ENCODE measurements at regions not wholly inside any gene's neighbourhood (a gene's known extent, or its start where the extent isn't known, plus 50 kb on each side); places are given as distances from the start of the nearest gene placed in this dataset.

- Histone ChIP-seq H3K4me3 (no peak overlapping the region), H3K4me1 (ENCODE audit: insufficient read depth) (no peaks in the 10 kb centered on the region), H3K36me3 (no peaks in the 10 kb centered on the region), H3K27ac (no peak overlapping the region), H3K27me3 (no peaks in the 10 kb centered on the region), H3K9me3 (no peaks in the 10 kb centered on the region)
- 65 to 76% (median 72%) methylated on average over 4 of the region's 4 CpGs for WGBS, 3 donors
- TF ChIP-seq EP300 (IDR thresholded peaks at IDR 0.05): no peak
- intact Hi-C loops (cut with DNase I): no loop called here
- no peak for DNase-seq
These were observed 577.6 kb downstream of the MATN1 start for GRCh38 chr1:30145723-30146303.

GRCh38 chr1:30144831-30145230, 578.6 kb downstream of the MATN1 start:
- Histone ChIP-seq H3K27ac (no peak overlapping the region), H3K27me3 (no peaks in the 10 kb centered on the region), H3K36me3 (no peaks in the 10 kb centered on the region), H3K9me3 (no peaks in the 10 kb centered on the region), H3K4me1 (ENCODE audit: insufficient read depth) (no peaks in the 10 kb centered on the region), H3K4me3 (no peak overlapping the region)
- no peak for DNase-seq
- WGBS, 3 donors: 94 to 100% (median 95%) methylated on average over 1 of the region's 1 CpG
- no peak for TF ChIP-seq POLR2A (IDR thresholded peaks at IDR 0.05)
- TF ChIP-seq, protein P1, sequence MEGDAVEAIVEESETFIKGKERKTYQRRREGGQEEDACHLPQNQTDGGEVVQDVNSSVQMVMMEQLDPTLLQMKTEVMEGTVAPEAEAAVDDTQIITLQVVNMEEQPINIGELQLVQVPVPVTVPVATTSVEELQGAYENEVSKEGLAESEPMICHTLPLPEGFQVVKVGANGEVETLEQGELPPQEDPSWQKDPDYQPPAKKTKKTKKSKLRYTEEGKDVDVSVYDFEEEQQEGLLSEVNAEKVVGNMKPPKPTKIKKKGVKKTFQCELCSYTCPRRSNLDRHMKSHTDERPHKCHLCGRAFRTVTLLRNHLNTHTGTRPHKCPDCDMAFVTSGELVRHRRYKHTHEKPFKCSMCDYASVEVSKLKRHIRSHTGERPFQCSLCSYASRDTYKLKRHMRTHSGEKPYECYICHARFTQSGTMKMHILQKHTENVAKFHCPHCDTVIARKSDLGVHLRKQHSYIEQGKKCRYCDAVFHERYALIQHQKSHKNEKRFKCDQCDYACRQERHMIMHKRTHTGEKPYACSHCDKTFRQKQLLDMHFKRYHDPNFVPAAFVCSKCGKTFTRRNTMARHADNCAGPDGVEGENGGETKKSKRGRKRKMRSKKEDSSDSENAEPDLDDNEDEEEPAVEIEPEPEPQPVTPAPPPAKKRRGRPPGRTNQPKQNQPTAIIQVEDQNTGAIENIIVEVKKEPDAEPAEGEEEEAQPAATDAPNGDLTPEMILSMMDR (IDR thresholded peaks at IDR 0.05): no peak
- no peak for TF ChIP-seq EP300 (IDR thresholded peaks at IDR 0.05)
- intact Hi-C loops (cut with DNase I): no loop called here

- 80 to 85% (median 80%) methylated on average over 1 of the region's 1 CpG for WGBS, 3 donors
- intact Hi-C loops (cut with DNase I): no loop called here
- TF ChIP-seq EP300 (IDR thresholded peaks at IDR 0.05): no peak
- TF ChIP-seq POLR2A (IDR thresholded peaks at IDR 0.05): no peak
- TF ChIP-seq, protein P1 (IDR thresholded peaks at IDR 0.05): no peak
- no peaks in the 10 kb centered on the region for H3K9me3 ChIP-seq
- no peaks in the 10 kb centered on the region for H3K27me3 ChIP-seq
- no peak overlapping the region for H3K27ac ChIP-seq
- DNase-seq: no peak
- H3K4me1 ChIP-seq (ENCODE audit: insufficient read depth): no peaks in the 10 kb centered on the region
- no peak overlapping the region for H3K4me3 ChIP-seq
- H3K36me3 ChIP-seq: no peaks in the 10 kb centered on the region
These were observed 579.9 kb downstream of the MATN1 start for GRCh38 chr1:30143517-30143916.

GRCh38 chr1:30140566-30140965, 582.8 kb downstream of the MATN1 start:
- Histone ChIP-seq H3K27ac (no peak overlapping the region), H3K4me1 (ENCODE audit: insufficient read depth) (no peaks in the 10 kb centered on the region), H3K4me3 (no peak overlapping the region), H3K36me3 (no peaks in the 10 kb centered on the region), H3K9me3 (no peaks in the 10 kb centered on the region), H3K27me3 (no peaks in the 10 kb centered on the region)
- 85 to 93% (median 88%) methylated on average over 7 of the region's 7 CpGs for WGBS, 3 donors
- no peak for DNase-seq
- intact Hi-C loops (cut with DNase I): no loop called here
- TF ChIP-seq, protein P1 (IDR thresholded peaks at IDR 0.05): no peak
- TF ChIP-seq EP300 (IDR thresholded peaks at IDR 0.05) (no peak), POLR2A (IDR thresholded peaks at IDR 0.05) (no peak)

- DNase-seq: no peak
- Histone ChIP-seq H3K9me3 (no peaks in the 10 kb centered on the region), H3K27me3 (no peaks in the 10 kb centered on the region), H3K4me1 (ENCODE audit: insufficient read depth) (no peaks in the 10 kb centered on the region), H3K27ac (no peak overlapping the region), H3K4me3 (no peak overlapping the region), H3K36me3 (no peaks in the 10 kb centered on the region)
- intact Hi-C loops (cut with DNase I): no loop called here
- WGBS, 3 donors: 91 to 92% (median 92%) methylated on average over 5 of the region's 5 CpGs
- TF ChIP-seq EP300 (IDR thresholded peaks at IDR 0.05) (no peak), POLR2A (IDR thresholded peaks at IDR 0.05) (no peak)
- TF ChIP-seq, protein P1 (IDR thresholded peaks at IDR 0.05): no peak
These were observed 584.5 kb downstream of the MATN1 start for GRCh38 chr1:30138891-30139290.

All from ovary (tissue), 7 donors.